Spleen (tissue), 7 donors: ENCODE measurements at regions not wholly inside any gene's neighbourhood (a gene's known extent, or its start where the extent isn't known, plus 50 kb on each side); places are given as distances from the start of the nearest gene placed in this dataset.
"Not testable (repeated sequence)": the region's sequence is repeated elsewhere in the genome, so short reads cannot be mapped to it uniquely, and the experiment has no call there.

Experiments
- POLR2A ChIP-seq, 3 donors: fragments of 450-650 bp; IDR thresholded peaks; one replicate each; pipeline ENCODE4 v1.5.1; 2017; ENCODE audit warnings: antibody characterized with exemption in 3 of 3, mild to moderate bottlenecking in 1 of 3
- POLR2AphosphoS5 ChIP-seq, 3 donors: sonication (generic); formaldehyde crosslinking; IDR thresholded peaks; one replicate each; pipeline ENCODE4 v1.5.1; 2017; ENCODE audit warnings: antibody characterized with exemption in 3 of 3
- TF ChIP-seq, protein P1 (sequence below), 11 experiments: fragments of 200-600 bp in 7 of 11; fragments of 450-650 bp in 4 of 11; sonication (generic) in 4 of 11; IDR thresholded peaks in 8 of 11; conservative IDR thresholded peaks in 3 of 11; 1 replicate in 7 of 11; 2 replicates in 4 of 11; pipeline versions ENCODE4 v1.4.0 to v1.8.0; 2016 to 2021; ENCODE audit warnings: antibody characterized with exemption in 11 of 11, inconsistent platforms in 4 of 11, mild to moderate bottlenecking in 1 of 11
- donor health status: DM: no; HTN: no; CAD: no; lungs with moderate emphysema.
- donor health status: DM: no; HTN: no; CAD: no.
- donor health status: DM: no; HTN: no; CAD: no.

DNA sequence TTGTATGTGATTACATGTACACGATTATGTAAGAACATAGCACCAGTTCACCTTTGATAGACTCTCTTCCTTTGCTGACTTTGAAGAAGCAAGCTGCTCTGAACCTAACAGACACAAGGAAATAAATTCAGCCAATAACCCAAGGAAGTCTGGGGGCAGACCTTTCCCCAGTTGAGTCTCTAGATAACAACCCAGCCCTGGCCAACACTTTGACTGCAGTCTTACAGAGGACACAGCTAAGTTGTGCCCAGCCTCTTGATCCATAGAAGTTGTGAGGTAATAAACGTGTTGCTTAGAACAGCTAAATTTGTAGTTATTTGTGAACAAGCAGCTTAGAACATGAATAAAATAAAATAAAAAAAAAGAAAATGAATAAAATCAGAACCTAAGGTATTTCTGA lies 116.3 kb downstream of the PRR15 start:
- TF ChIP-seq, protein P1, sequence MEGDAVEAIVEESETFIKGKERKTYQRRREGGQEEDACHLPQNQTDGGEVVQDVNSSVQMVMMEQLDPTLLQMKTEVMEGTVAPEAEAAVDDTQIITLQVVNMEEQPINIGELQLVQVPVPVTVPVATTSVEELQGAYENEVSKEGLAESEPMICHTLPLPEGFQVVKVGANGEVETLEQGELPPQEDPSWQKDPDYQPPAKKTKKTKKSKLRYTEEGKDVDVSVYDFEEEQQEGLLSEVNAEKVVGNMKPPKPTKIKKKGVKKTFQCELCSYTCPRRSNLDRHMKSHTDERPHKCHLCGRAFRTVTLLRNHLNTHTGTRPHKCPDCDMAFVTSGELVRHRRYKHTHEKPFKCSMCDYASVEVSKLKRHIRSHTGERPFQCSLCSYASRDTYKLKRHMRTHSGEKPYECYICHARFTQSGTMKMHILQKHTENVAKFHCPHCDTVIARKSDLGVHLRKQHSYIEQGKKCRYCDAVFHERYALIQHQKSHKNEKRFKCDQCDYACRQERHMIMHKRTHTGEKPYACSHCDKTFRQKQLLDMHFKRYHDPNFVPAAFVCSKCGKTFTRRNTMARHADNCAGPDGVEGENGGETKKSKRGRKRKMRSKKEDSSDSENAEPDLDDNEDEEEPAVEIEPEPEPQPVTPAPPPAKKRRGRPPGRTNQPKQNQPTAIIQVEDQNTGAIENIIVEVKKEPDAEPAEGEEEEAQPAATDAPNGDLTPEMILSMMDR (IDR thresholded peaks at IDR 0.05 in 8 of 11, conservative IDR thresholded peaks at IDR 0.05 in 3 of 11), result not testable (repeated sequence)
- not testable (repeated sequence) for TF ChIP-seq POLR2A, POLR2AphosphoS5 (IDR thresholded peaks at IDR 0.05)
